GM12878 (cell line): ENCODE measurements at regions not wholly inside any gene's neighbourhood (a gene's known extent, or its start where the extent isn't known, plus 50 kb on each side); places are given as distances from the start of the nearest gene placed in this dataset.

Experiments used
- BHLHE40 ChIP-seq, 2 experiments: fragments of 450-650 bp in 1 of 2; IDR thresholded peaks; 2 replicates each; pipeline ENCODE4 v1.6.1; 2011 to 2017; ENCODE audit warnings: low read depth in 2 of 2, borderline replicate concordance in 1 of 2, improper control_type of control experiment in 1 of 2, low read length in 1 of 2, mild to moderate bottlenecking in 1 of 2
- BMI1 ChIP-seq: fragments of 450-650 bp; IDR thresholded peaks from 2 replicates; pipeline ENCODE4 v1.6.1; 2016; ENCODE audit warnings: mild to moderate bottlenecking, moderate library complexity, borderline replicate concordance
- CREB1 ChIP-seq: IDR thresholded peaks from 2 replicates; pipeline ENCODE4 v1.6.1; 2012; ENCODE audit warnings: low read depth, mild to moderate bottlenecking, inconsistent platforms
- CTCF ChIP-seq, 3 experiments: IDR thresholded peaks in 2 of 3; conservative IDR thresholded peaks in 1 of 3; 2 replicates each; pipeline ENCODE4 v1.5.1; 2011; ENCODE audit warnings: low read depth in 3 of 3, low read length in 3 of 3, mild to moderate bottlenecking in 3 of 3, control low read depth in 2 of 3, moderate library complexity in 2 of 3, inconsistent platforms in 1 of 3, mixed read lengths in 1 of 3; ENCODE audit not compliant: control insufficient read depth in 2 of 3, insufficient read depth in 1 of 3; ENCODE audit errors: extremely low read depth in 1 of 3
- EP300 ChIP-seq, 2 experiments: fragments of 150-350 bp in 1 of 2; IDR thresholded peaks; 2 replicates each; pipeline ENCODE4 v1.6.1; 2011 to 2012; ENCODE audit warnings: low read depth in 2 of 2, low read length in 2 of 2, borderline replicate concordance in 1 of 2, improper control_type of control experiment in 1 of 2, inconsistent platforms in 1 of 2; ENCODE audit not compliant: control insufficient read depth in 1 of 2
- GATAD2B ChIP-seq: fragments of 450-650 bp; conservative IDR thresholded peaks from 2 replicates; pipeline ENCODE4 v1.6.1; 2017; ENCODE audit warnings: low read depth, mild to moderate bottlenecking, moderate library complexity
- KDM1A ChIP-seq: fragments of 200-600 bp; sonication (generic); IDR thresholded peaks from 2 replicates; pipeline ENCODE4 v1.6.1; 2016; ENCODE audit warnings: borderline replicate concordance
- MAX ChIP-seq: IDR thresholded peaks from 2 replicates; pipeline ENCODE4 v1.6.1; 2012; ENCODE audit warnings: low read depth, low read length, improper control_type of control experiment
- POLR2A ChIP-seq: IDR thresholded peaks from 2 replicates; pipeline ENCODE4 v1.6.1; 2011; ENCODE audit warnings: low read depth, mild to moderate bottlenecking, low read length
- SMC3 ChIP-seq: IDR thresholded peaks from 2 replicates; pipeline ENCODE4 v1.6.1; 2011; ENCODE audit warnings: low read length, improper control_type of control experiment, borderline replicate concordance
- TAF1 ChIP-seq: IDR thresholded peaks from 2 replicates; pipeline ENCODE4 v1.6.1; 2011; ENCODE audit warnings: mild to moderate bottlenecking, low read depth, low read length, borderline replicate concordance

DNA sequence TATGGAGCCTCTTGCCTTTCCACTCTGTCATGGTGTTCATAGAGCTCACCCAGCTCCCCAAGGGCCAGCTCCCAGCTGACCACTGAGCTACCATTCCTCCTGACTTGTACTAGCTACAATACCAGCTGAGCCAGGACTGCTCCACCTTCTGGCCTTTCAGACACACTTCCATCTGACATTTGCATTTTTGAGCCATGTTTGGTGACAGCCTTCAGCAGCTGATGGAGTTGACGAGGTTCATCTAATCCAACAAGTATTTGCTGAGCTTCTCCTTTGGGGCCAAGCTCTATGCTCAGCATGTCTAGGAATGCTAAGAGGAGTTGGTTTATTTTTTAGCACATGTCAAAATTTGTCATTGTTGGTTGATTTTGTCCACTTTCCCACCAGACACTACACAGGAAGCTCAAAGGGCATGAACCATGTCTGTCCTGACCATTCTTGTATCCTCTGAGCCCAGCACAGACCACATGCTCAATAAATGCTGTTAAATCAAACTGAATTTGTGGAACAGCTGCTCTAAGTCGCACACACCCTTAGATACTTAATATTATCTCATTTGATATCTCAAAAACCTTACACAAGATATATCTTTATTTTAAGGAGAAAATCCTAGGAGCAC, 142.6 kb upstream of the PPARGC1A start:
- TF ChIP-seq MAX (no peak), CREB1 (no peak), CTCF (IDR thresholded peaks at IDR 0.05 in 2 of 3, conservative IDR thresholded peaks at IDR 0.05 in 1 of 3; ENCODE audit: control insufficient read depth in 2 of 3, extremely low read depth in 1 of 3, insufficient read depth in 1 of 3, low read depth in 3 of 3, low read length in 3 of 3) (peak in 2 of 3 experiments; percentile 20 to 22; a peak in 3 of 6 replicates), POLR2A (no peak), EP300 (IDR thresholded peaks at IDR 0.05; ENCODE audit: borderline replicate concordance in 1 of 2, control insufficient read depth in 1 of 2, low read depth in 2 of 2, low read length in 2 of 2) (no peak), KDM1A (no peak), GATAD2B (no peak), TAF1 (no peak), SMC3 (no peak), BMI1 (no peak), BHLHE40 (IDR thresholded peaks at IDR 0.05; ENCODE audit: borderline replicate concordance in 1 of 2, low read depth in 2 of 2, low read length in 1 of 2) (no peak)
